ENCODE measurements at regions not wholly inside any gene's neighbourhood (a gene's known extent, or its start where the extent isn't known, plus 50 kb on each side); places are given as distances from the start of the nearest gene placed in this dataset.

- TF ChIP-seq KDM5A (IDR thresholded peaks at IDR 0.05; ENCODE audit: low read length) (no peak), JUND (IDR thresholded peaks at IDR 0.05; ENCODE audit: low read length) (no peak), BACH1 (IDR thresholded peaks at IDR 0.05; ENCODE audit: low read length) (no peak), SAP30 (IDR thresholded peaks at IDR 0.05; ENCODE audit: insufficient read depth, insufficient replicate concordance, low read length) (no peak), POLR2A (IDR thresholded peaks at IDR 0.05; ENCODE audit: control extremely low read depth in 1 of 2, low read depth in 2 of 2, low read length in 2 of 2) (no peak)
- TF ChIP-seq, protein P1, sequence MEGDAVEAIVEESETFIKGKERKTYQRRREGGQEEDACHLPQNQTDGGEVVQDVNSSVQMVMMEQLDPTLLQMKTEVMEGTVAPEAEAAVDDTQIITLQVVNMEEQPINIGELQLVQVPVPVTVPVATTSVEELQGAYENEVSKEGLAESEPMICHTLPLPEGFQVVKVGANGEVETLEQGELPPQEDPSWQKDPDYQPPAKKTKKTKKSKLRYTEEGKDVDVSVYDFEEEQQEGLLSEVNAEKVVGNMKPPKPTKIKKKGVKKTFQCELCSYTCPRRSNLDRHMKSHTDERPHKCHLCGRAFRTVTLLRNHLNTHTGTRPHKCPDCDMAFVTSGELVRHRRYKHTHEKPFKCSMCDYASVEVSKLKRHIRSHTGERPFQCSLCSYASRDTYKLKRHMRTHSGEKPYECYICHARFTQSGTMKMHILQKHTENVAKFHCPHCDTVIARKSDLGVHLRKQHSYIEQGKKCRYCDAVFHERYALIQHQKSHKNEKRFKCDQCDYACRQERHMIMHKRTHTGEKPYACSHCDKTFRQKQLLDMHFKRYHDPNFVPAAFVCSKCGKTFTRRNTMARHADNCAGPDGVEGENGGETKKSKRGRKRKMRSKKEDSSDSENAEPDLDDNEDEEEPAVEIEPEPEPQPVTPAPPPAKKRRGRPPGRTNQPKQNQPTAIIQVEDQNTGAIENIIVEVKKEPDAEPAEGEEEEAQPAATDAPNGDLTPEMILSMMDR (IDR thresholded peaks at IDR 0.05; ENCODE audit: control extremely low read depth in 1 of 3, insufficient read depth in 1 of 3, low read depth in 1 of 3, low read length in 3 of 3) = no peak
Observed at GRCh38 chr7:145009876-145010275, 174.0 kb upstream of the TPK1 start (continued).
